ENCODE measurements at regions not wholly inside any gene's neighbourhood (a gene's known extent, or its start where the extent isn't known, plus 50 kb on each side); places are given as distances from the start of the nearest gene placed in this dataset.
A peak's percentile ranks its signal among the peaks of the same experiment; 100 is the strongest.

- 81 to 87% (median 85%) methylated on average over 6 of the region's 6 CpGs for WGBS, 4 donors
- intact Hi-C loops (cut with DNase I), result no loop called here
- H3K4me3 ChIP-seq, result no peak overlapping the region
- no peaks in the 10 kb centered on the region for H3K27me3 ChIP-seq
- no peak overlapping the region for H3K27ac ChIP-seq
- H3K4me1 ChIP-seq, result no peaks in the 10 kb centered on the region
- ATAC-seq (no peak), DNase-seq (no peak)
- TF ChIP-seq, protein P1, sequence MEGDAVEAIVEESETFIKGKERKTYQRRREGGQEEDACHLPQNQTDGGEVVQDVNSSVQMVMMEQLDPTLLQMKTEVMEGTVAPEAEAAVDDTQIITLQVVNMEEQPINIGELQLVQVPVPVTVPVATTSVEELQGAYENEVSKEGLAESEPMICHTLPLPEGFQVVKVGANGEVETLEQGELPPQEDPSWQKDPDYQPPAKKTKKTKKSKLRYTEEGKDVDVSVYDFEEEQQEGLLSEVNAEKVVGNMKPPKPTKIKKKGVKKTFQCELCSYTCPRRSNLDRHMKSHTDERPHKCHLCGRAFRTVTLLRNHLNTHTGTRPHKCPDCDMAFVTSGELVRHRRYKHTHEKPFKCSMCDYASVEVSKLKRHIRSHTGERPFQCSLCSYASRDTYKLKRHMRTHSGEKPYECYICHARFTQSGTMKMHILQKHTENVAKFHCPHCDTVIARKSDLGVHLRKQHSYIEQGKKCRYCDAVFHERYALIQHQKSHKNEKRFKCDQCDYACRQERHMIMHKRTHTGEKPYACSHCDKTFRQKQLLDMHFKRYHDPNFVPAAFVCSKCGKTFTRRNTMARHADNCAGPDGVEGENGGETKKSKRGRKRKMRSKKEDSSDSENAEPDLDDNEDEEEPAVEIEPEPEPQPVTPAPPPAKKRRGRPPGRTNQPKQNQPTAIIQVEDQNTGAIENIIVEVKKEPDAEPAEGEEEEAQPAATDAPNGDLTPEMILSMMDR (IDR thresholded peaks at IDR 0.05), result no peak
- no peak for TF ChIP-seq POLR2A (IDR thresholded peaks at IDR 0.05)
- H3K36me3 ChIP-seq, result no peaks in the 10 kb centered on the region
- H3K9me3 ChIP-seq, result peaks cover 0 to 5% (median 0%) of the 10 kb centered on the region in 12 donors
Observed at GRCh38 chr6:47371139-47371869, 61.6 kb upstream of the TNFRSF21 start.

DNA sequence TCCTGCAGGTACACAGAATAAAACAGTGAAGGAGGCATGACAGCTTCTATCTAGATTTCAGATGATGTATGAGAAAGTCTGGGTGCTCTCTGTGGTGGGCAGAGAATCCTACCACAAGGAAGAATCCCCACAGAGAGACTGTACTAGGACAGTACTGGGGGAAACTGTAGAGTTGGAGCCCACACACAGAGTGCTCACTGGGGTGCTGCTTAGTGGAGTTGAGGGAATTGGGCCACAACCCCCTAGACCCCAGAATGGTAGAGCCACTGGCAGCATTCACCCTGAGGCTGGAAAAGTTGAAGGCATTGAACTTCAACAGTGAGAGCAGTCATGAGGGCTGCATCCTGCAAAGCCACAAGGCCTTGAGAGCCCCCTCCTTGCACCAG, 62.2 kb upstream of the TNFRSF21 start:
- Histone ChIP-seq H3K9me3 (peaks cover 0 to 5% (median 0%) of the 10 kb centered on the region in 12 donors), H3K36me3 (no peaks in the 10 kb centered on the region), H3K4me3 (no peak overlapping the region), H3K27ac (no peak overlapping the region), H3K27me3 (no peaks in the 10 kb centered on the region), H3K4me1 (no peaks in the 10 kb centered on the region)
- intact Hi-C loops (cut with DNase I), result no loop called here
- ATAC-seq (no peak), DNase-seq (no peak)
- TF ChIP-seq POLR2A (IDR thresholded peaks at IDR 0.05), result no peak
- TF ChIP-seq, protein P1 (IDR thresholded peaks at IDR 0.05), result no peak

GRCh38 chr6:47372318-47372717, 62.6 kb upstream of the TNFRSF21 start:
- Histone ChIP-seq H3K27me3 (no peaks in the 10 kb centered on the region), H3K36me3 (no peaks in the 10 kb centered on the region), H3K27ac (no peak overlapping the region), H3K4me1 (no peaks in the 10 kb centered on the region), H3K4me3 (no peak overlapping the region), H3K9me3 (peaks cover 0 to 5% (median 0%) of the 10 kb centered on the region in 12 donors)
- WGBS, 4 donors, result 64 to 86% (median 79%) methylated on average over 1 of the region's 1 CpG
- TF ChIP-seq, protein P1 (IDR thresholded peaks at IDR 0.05), result no peak
- no peak for TF ChIP-seq POLR2A (IDR thresholded peaks at IDR 0.05)
- ATAC-seq, result no peak
- DNase-seq, result no peak
- intact Hi-C loops (cut with DNase I), result no loop called here

GRCh38 chr6:47375426-47375825, 65.7 kb upstream of the TNFRSF21 start:
- peak in 1 of 4 donors; percentile 18 for ATAC-seq
- TF ChIP-seq, protein P1 (IDR thresholded peaks at IDR 0.05), result no peak
- no peak for TF ChIP-seq POLR2A (IDR thresholded peaks at IDR 0.05)
- no peaks in the 10 kb centered on the region for H3K4me1 ChIP-seq
- 0 to 82% (median 79%) methylated on average over 1 of the region's 1 CpG for WGBS, 4 donors
- no peak for DNase-seq
- H3K4me3 ChIP-seq, result no peak overlapping the region
- H3K9me3 ChIP-seq, result peaks cover 0 to 5% (median 0%) of the 10 kb centered on the region in 12 donors
- H3K27me3 ChIP-seq, result no peaks in the 10 kb centered on the region
- H3K27ac ChIP-seq, result no peak overlapping the region
- H3K36me3 ChIP-seq, result no peaks in the 10 kb centered on the region
- intact Hi-C loops (cut with DNase I), result no loop called here
